ENCODE measurements at regions not wholly inside any gene's neighbourhood (a gene's known extent, or its start where the extent isn't known, plus 50 kb on each side); places are given as distances from the start of the nearest gene placed in this dataset.

GRCh38 chr10:28733245-28733644, 55.9 kb downstream of the BAMBI start:
- TF ChIP-seq CTCF (IDR thresholded peaks at IDR 0.05), result no peak
- TF ChIP-seq REST (IDR thresholded peaks at IDR 0.05; ENCODE audit: insufficient read depth in 1 of 2, low read depth in 2 of 2, low read length in 1 of 2), result no peak
- no peak for TF ChIP-seq POLR2AphosphoS5 (IDR thresholded peaks at IDR 0.05; ENCODE audit: low read depth, low read length)
- TF ChIP-seq TCF7L2 (IDR thresholded peaks at IDR 0.05; ENCODE audit: low read depth, low read length), result no peak
- no peak for TF ChIP-seq SIN3A (IDR thresholded peaks at IDR 0.05; ENCODE audit: borderline replicate concordance, insufficient read depth, low read depth, low read length)

Data from Panc1 (cell line).